ENCODE measurements at regions not wholly inside any gene's neighbourhood (a gene's known extent, or its start where the extent isn't known, plus 50 kb on each side); places are given as distances from the start of the nearest gene placed in this dataset.
A peak's percentile ranks its signal among the peaks of the same experiment; 100 is the strongest.

GRCh38 chr11:109814824-109815223 is 278.4 kb upstream of the ZC3H12C start:
- no peak for DNase-seq

GRCh38 chr11:109815500-109816150 is 277.6 kb upstream of the ZC3H12C start:
- DNase-seq = no peak

DNA sequence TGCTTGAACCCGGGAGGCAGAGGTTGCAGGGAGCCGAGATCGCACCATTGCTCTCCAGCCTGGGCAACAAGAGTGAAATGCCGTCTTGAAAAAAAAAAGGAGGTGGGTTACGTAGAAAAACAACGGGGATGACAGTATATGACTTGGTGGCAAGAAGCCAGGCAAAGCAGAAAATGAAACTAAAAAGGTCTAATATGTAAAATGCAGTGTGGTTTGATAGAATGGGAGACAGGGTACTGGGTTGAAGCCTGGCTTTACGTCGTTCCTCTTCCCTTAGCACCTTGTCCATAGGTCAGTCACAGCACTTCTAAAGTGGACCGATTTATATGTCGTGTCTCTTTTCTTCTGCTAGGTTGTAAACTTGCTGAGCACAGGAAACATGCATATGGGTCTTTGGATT is 274.9 kb upstream of the ZC3H12C start:
- no peak for DNase-seq

DNA sequence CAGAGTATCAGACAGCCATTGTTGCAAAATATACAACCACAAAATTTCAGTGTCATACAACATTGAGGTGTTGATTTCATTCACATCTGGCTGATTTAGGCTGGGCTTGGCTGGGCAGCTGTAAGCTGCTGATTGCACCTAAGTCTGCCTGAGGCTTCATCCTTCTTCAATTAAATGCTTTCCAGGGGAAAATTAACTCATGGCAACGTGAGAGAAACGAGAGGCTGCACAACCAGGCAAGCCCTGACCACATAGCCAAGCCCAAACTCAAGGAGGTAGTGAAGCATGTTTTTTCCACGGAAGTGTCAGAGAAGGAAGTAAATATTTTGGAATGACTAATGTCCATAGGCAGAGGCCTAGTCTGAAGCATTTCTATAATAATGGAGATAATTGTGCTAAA is 273.8 kb upstream of the ZC3H12C start:
- DNase-seq = no peak

DNA sequence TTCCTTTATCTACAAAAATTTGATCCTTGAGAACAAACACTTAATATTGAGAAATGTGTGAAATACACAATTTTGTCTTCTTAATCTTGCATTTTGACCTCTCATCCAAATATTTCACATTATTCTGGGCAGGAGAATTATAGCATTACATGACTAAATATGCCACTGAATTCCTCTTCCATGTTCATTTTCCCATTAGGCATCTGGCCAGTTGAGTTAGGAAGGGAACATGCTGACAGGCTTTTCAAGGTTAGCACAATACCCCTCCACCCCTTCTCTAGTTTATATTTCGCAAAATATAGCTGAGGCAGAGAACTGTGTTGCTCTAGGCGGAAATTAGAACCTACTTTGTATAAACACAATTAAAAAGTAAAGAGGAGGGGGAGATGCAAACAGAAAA is 271.7 kb upstream of the ZC3H12C start:
- no peak for DNase-seq

DNA sequence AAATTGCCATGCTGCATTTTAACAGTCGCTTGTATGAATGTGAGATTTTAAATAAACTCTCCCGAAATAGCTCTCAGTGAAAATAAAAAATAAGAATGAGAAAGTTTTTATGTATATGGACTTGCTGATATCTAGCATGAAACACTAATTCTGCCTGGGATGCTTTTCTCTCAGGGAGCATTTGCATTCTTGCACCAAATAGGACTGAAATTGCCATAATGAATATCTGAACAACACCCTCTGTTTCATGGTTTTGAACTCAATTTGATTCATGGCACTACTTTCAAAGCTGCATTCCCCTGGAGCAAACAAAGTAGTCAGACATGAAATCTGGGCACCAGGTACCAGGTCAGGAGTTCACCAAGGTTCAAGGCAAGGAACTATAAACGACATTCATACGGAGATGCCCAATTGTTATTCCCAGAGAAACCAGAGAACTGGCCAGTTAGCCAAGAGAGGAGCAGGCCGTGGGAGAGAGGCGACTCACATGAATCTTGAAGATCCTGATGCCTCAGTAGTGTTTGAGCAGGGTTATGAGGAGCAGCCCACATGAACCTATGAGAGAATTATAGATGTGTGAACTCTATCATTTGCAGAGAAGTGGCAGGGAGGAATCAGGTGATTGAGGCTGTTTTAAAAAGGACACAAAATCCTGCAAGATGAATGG is 270.6 kb upstream of the ZC3H12C start:
- no peak for DNase-seq

GRCh38 chr11:109828387-109828786 is 264.8 kb upstream of the ZC3H12C start:
- no peak for DNase-seq

GRCh38 chr11:109838026-109838425 is 255.2 kb upstream of the ZC3H12C start:
- DNase-seq = no peak

DNA sequence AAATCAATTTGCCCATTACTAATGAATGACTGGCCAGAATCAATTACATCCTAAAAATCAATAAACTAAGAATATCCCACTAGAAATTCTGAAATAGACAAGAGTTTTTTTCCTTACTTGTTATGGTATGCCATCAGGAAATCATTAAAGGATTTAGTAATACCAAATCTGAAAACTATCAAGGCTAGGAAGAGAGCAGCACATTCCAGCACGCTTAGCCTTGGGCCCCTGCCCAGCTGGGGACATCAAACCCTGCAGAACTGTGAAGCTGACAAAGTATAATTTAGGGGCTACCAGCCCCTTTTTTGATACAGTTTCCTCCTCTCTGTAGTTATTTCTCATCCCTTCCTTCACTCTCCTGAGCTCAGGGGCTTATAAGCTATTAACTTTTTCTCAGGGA is 247.8 kb upstream of the ZC3H12C start:
- DNase-seq = no peak

- DNase-seq = no peak
Observed at GRCh38 chr11:109847621-109848020, 245.6 kb upstream of the ZC3H12C start.

- no peak for DNase-seq
Observed at GRCh38 chr11:109849051-109849450, 244.1 kb upstream of the ZC3H12C start.

- no peak for DNase-seq
Observed at GRCh38 chr11:109849946-109850345, 243.2 kb upstream of the ZC3H12C start.

DNA sequence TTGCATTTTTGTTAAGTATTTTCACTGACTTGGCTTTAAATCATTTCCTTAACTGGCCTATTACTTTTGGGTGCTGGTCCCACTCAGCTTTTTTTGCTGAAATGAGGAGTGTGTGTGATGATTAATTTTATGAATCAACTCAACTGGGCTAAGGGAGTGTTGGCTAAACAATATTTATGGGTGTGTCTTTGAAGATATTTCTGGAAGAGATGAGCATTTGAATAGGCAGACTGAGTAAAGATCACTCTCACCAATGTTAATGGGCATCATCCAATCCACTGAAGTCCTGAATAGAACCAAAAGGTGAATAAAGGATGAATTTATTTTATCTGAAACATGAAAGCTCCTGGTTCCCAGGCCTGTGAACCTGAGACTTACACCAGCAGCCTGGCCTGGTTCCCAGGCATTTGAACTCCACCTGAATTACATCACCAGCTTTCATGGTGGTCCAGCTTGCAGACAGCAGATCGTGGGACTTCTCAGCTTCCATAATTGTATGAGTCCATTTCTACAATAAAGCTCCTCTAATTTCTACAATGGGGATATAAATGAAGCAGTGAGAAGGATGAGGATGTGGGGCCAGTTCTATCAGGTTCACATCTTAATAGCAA is 241.3 kb upstream of the ZC3H12C start:
- no peak for DNase-seq

GRCh38 chr11:109853156-109853776 is 239.9 kb upstream of the ZC3H12C start:
- DNase-seq = peak; percentile 7

- DNase-seq = no peak
Observed at GRCh38 chr11:109854731-109855130, 238.5 kb upstream of the ZC3H12C start.

GRCh38 chr11:109856928-109857327 is 236.3 kb upstream of the ZC3H12C start:
- no peak for DNase-seq

- no peak for DNase-seq
Observed at GRCh38 chr11:109857637-109858036, 235.6 kb upstream of the ZC3H12C start.

DNA sequence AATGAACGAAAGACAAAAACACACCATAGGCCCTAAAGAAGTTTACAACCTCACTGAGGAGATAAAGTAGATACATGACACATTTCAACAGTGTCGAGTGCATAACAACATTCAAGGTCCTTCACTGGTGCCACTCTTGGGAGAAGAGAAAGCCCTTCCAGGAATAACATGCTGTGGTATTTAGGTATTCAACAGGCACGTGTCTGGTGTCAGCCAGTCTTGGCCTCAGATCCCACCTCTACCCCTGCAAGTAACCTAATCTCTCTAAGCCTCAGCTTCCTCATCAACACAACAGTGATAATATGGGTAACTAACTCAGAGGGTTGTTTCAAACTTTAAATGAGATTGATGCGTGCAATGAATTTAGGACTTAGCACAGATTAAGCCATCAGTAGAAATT is 235.0 kb upstream of the ZC3H12C start:
- no peak for DNase-seq

- no peak for DNase-seq
Observed at GRCh38 chr11:109859045-109859724, 234.0 kb upstream of the ZC3H12C start.

GRCh38 chr11:109862835-109863234 is 230.4 kb upstream of the ZC3H12C start:
- no peak for DNase-seq

DNA sequence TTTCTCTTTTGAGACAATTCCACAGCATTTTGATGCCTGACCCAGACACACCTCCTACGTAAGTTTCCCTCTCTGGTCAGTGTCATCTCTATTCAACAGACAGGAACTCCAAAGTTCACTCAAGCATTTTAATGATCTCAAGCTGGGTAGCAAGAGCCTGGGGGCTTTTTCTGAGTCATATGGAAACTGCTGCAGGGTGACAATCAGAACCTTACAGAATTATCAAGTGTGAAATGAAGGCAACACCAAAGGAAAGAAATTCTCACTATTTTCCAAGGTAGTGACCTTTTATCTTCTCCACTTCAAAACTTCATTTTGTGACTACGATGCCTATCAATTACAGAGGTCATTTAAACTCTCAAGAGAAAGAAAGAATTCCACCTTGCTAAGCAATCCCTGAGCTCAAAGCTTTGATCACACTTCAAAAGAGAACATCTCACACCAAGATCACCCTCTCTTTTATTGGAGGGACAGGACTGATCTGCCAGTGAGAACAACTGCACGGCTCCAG is 229.0 kb upstream of the ZC3H12C start:
- DNase-seq = no peak

DNA sequence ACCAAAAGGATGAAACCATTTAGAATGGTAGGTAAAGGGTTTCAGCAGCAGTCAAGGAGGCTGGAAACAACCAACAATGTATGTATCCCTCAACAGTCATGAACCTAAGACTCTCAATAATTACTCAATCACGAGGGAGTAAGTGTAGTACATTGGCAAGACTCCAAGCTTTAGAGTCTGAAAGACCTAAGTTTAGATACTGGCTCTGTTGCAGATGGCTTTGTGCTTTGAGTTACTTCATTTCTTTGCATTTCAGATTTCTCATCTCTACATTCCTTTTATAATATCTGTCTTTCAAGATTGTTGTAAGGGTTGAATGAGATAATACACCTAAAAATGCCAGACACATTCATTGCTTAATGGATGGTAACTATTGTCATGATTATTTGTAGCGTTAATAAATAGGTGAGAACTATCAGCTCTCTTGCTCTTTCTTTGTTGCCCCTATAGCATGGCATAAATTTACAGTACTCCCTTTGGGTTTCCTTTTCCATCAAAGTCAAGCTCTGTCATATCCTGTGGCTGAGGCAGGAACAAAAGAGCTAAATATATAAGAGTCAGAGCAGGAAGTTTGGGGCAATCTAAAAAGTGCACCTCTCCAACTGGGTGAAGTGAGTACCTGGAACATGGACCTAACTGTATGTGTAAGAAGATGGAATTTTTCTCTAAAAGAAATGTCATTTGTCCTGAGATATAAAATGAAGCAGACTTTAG is 228.2 kb upstream of the ZC3H12C start:
- no peak for DNase-seq
